SK-MEL-5 (cell line): ENCODE measurements at regions not wholly inside any gene's neighbourhood (a gene's known extent, or its start where the extent isn't known, plus 50 kb on each side); places are given as distances from the start of the nearest gene placed in this dataset.

ENCODE experiments used
- DNase-seq: peaks from one replicate; pipeline ENCODE4 v3.0.0-alpha.2; 2016; ENCODE audit warnings: low read depth, low spot score
- in situ Hi-C: cut with HindIII; loops from 2 replicates; pipeline ENCODE4 v1.10.0; 2016; ENCODE audit warnings: low sequenced_read_pairs, high pct_unique_total_duplicates, low pct_unique_long_range_greater_than_20kb

DNA sequence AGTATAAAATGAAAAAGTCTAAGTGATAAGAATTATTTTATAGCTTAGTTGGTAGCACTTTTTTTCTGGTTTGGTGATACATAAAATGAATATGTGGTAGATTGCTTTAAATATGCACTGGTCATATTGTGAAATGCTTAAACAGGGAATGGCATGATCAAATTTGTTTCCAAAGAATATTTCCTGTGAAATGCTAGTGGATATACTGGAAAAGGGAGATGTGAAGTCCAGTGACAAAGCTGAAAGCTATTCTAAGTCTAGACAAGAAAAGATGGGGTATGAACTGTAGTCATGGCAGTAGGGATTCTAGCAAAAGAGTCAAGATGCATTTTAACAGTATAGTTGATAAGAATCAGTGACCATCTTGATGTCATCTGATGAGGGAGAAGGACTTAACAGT lies 98.9 kb upstream of the MME start:
- in situ Hi-C loops, result no loop called here
- no peak for DNase-seq

DNA sequence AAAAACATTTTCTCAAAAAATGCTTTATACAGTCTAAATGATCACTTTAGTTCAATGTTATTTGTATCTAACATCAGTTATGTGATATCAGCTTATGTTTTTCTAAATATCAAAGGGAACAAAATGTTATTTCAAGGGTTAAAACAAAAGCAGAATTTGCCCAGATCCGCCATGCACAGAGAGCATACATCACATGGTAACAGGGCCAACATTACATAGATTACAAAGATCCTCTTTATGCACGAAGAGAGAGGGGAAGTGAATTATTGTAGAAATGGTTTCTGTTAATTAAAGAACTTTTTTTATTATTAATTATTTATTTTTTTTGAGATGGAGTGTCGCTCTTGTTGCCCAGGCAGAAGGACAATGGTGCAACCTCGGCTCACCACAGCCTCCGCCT lies 100.8 kb upstream of the MME start:
- peak; percentile 15 for DNase-seq
- in situ Hi-C loops, result no loop called here

DNA sequence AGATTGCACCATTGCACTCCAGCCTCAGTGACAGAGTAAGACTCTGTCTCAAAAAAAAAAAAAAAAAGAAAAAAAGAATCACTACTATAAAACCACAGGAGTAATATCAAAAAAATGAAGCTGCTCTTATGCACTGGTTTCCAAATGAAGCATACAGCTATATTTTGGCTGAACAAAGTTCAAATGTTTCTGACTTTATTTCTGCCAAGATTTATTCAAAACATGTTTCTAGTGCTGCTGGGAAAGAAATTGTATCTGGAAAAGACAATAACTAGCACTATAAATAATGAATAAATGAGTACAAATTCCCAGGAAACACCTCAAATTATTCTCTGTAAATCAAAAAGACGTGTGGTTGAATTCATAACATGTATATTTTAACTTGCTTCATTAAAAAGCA lies 102.5 kb upstream of the MME start:
- in situ Hi-C loops, result no loop called here
- no peak for DNase-seq

DNA sequence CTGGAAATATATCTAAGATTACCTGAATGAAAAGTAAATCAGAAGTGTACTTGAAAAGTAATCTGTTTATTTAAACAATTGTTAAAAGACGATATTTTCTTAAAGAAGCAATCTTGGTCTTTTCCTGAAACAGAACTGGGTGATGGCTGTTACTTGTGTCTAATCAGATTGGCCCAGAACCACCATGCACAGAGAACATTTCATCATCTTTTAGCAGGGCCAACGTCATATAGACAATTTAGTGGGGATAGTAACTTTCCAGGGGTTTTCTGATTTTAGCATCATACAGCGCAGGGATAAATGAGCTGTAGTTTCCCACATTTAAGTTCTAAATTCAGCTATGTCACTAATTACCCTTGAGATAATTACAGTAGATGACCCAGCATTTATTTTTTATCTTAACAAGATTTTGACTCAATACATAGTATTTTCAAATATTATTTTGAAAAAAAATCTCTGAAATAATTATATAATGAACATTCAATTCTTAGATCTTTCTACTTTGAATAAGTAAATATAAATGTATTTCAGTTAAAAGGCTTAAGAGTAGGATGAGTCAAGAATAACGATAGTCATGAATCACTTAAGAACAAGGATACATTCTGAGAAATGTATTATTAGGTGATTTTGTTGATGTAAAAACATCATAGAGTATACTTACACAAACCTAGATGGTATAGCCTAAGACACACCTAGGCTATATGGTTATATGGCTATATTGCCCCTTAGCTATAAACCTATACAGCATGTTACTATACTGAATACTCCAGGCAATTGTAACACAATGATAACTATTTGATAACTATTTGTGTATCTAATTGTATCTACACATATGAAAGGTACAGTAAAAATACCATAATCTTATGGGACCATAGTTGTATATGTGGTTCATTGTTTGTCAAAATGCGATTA lies 103.8 kb upstream of the MME start:
- DNase-seq, result no peak
- in situ Hi-C loops, result no loop called here

DNA sequence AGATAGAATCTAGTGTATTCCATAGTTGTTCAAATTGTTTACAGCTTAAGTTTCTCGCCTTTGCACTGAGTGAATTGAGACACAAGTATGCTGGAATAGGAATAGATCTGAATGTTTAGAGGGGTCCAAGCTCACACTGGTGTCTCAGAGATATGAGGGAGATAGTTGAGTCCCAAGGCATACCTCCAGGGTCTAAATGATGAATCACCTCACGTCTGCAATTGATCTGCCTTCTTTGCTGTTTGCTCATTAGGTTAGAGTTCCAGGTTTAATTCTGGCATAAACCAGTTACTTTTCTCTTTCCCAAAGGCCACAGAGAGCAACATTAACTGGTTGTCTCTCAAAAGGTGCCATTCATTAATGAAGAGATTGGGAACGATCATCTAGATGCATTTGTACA lies 106.3 kb upstream of the MME start:
- no peak for DNase-seq
- in situ Hi-C loops, result no loop called here

DNA sequence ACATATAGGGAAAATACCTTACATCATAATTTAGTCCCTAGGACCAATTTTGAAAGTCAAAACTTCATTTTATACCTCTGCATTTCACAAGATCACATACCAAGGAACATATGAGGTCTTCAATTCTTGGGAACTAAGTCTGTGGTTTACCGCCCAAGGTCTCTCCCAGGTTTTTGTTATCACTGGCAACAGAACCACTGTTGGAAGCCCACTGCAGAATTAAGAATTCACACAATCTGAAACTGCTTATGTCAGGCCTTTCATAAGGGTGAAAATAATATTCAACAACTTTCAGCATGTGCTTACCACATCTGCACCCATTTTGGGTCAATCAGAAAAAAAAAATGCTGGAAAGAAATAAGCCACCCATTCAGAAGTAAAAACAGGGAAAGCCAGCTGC lies 107.2 kb upstream of the MME start:
- in situ Hi-C loops, result no loop called here
- no peak for DNase-seq

DNA sequence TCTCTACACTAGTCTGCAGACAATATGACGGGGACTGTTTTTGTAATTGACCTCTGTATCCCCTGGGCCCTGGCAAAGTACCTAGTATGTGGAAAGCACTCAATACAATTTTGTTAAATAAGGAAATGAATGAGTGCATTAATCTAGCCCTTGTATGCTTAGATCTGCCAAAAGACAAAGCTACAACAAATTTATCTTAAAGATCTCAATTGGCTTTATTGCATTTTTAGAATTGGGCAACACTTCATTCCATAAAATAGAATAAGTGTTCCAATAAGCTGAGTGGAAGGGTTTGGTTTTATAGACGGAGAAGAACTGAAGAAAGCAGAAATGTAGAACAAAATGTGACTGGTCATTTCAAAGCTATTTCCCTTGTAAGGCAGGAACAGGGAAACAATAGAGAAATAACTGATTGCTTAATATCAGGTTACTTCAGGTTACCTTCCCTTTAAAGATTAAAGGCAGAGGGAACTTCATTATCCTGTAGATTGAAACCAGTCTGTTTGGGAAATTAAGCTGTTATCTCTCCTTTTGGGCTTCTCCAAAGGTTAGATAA lies 108.3 kb upstream of the MME start:
- DNase-seq, result no peak
- in situ Hi-C loops, result no loop called here

DNA sequence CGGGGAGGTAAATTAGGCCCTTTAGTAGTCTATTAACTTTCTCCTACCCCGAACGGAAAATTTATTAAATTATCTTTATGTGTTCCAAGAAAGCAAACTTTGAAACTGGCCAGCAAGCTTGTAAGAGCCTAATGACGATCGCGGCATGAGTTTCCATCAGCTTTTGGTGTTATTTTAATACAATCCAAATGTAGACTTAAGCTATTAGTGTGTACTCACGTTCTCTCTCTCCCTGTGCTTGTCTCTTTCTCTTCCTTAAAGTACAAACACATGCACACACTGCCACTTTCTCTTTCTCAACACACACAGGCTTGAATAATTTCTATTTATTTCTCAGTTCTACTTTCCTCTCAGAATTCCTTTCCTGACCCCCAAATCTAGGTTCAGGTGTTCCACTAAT lies 108.8 kb upstream of the MME start:
- no peak for DNase-seq
- in situ Hi-C loops, result no loop called here

DNA sequence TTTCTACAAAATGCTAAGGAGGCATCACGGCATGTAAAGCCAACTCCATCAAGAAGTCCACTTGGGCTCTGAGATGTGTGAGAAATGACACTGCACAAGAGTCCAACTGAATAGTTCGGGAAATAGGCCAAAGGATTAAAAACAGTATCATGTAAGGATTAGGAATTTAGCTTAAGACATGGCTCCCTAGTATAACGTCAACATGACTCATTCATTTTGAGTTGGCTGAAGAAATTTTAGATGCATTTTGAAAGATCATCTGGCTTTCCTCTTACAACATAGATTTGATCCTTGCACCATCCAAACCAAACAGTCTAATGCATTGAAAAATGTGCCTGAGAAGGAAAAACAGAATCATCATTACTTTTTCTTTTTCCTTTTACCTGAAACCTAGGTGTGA lies 109.3 kb upstream of the MME start:
- in situ Hi-C loops, result no loop called here
- no peak for DNase-seq

DNA sequence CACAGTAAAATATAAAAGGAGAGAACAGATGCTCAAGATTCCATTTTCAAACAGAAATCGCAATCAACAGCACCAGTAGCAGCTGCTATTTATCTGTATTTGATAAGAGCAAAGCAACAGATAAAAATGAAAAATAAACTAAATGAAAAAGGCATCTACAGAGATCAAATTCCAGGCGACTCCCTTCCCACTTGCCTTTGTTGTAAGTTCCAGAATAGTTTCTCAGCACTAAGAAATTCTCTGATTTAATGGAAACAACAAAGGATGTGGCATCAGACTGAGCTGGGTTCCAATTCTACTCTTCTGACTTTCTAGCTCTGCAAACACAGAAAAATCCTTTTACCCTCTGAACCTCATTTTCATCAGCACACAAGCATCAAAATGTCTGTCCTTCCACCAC lies 110.8 kb upstream of the MME start:
- in situ Hi-C loops, result no loop called here
- no peak for DNase-seq

DNA sequence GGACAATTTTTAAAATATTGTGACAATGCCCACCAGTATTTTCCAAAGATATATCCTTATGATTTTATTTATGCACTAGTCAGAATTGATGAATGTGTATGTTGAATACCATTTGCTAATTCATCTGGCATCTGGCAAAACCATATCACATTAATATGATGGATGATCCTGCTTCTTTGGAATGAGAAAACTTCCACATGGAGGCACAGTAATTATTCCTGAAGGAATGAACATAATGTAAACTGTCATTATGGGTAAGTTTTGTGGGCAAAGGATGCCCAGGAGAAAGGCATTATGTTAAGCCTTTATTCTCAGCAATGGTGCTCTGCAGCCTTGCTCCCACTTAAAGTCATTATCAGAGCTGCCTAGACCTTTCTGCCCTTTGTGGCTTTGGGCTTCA lies 113.0 kb upstream of the MME start:
- DNase-seq, result no peak
- in situ Hi-C loops, result no loop called here

DNA sequence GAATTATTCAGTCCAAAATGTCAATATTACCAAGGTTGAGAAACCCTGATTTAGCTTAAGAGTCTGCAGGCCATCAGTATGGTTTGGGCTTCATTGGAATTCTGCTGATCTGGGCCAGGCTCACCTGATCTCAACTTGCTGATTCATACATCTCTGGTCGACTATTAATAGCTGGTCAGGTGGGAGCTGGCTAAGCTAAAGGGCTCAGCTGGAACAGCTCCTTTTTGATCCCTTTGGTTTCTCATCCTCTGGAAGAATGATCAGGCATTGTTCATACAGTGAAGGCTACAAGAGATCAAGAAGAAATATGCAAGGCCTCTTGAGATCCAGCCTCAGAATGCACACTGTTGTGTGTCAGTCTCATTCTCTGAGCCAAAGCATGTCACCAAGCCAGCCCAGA lies 123.3 kb upstream of the MME start:
- DNase-seq, result peak; percentile 4
- in situ Hi-C loops, result no loop called here

DNA sequence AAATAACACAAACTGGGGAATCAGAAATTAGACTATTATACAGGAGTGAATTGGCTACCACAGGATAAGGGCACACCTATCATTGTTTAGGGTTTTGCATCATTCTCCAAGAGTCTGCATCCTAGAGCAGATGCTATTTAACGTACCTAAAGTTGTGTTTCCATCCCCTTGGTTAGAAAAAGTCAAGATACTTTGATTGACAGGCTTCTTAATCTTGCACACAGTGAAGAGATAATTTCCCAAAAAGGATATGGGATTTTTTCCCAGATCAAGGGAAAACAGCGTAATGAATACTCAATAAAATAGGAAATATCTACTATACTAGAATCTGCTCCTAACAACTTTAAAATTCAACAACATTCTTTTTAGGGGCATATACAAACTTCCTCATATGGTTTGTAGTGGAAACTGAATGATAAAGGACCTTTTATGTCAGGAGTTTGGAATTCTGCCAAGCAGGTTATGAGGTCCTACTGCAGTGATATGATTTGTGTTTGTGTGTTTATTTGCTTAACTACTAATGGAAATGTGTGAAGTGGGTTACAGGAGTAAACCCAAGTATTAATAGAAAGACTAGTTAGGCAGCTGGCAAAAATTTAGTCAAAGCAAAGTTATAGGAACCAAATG lies 124.1 kb upstream of the MME start:
- DNase-seq, result no peak
- in situ Hi-C loops, result no loop called here

DNA sequence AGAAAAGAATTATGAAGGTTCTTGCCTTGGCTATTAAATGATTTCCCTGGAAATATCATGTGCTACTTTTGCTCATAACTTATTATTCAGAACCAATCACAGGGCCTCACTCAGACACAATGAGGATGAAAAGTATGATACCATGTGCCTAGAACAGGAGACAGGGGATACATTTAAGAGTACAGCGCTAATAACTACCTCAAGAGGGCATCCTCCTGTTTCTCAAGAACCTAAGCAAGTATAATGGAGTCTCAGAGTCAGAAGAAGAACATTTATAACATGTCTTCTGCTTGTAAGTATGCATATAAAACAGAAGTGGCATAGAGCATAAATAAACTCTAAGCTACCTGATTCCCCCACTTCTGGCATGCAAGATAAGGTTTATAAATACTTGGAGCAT lies 125.4 kb upstream of the MME start:
- in situ Hi-C loops, result no loop called here
- DNase-seq, result peak; percentile 61

DNA sequence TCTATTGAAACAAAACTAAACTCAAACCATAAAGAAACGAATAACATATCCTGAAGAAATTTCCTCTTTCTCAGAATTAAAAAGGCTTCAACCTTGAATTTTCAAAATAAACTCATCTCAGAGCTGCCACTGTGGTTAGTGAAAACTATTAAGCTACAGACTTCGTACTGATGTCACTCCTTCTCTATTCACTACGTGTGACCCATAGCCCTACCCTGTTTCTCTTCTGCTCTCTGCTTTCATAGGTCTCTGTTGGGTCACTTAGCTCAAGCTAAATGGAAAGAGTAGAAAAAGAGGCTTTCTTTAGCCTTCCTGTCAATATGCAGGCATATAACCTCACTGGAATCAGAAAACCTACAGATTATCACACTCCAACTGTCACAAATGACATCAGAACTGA lies 126.6 kb upstream of the MME start:
- in situ Hi-C loops, result no loop called here

DNA sequence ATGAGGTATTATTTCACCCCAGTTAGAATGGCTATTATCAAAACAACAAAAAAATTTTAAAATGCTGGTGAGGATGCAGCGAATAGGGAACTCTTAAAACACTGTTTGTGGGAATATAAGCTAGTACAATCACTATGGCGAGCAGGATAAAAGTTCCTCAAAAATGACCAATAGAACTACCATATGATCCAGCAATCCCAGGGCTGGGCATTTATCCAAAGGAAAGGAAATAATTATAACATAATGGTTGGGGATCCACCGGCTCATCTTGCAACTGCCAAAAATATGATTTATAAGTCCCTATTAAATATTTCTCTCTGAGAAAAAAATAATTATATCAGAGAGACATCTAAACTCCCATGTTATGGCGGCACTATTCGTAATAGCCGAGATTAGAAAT lies 127.6 kb upstream of the MME start:
- in situ Hi-C loops, result no loop called here

More for the DNA sequence above, 126.6 kb upstream of the MME start:
- no peak for DNase-seq

DNA sequence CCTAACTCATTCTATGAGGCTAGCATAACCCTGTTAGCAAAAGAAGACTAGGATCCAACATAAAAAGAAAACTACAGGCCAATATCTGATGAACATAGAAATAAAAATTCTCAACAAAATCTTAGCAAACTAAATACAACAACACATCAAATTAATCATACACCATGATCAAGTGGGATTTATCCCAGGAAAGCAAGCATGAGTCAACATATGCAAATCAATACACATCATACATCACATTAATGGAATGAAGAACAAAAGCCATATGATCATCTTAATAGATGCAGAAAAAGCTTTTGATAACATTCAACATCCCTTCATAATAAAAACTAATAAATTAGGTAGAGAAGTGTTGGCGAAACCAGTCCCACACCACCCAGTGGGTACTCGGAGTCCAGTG lies 136.1 kb upstream of the MME start:
- in situ Hi-C loops, result no loop called here
- no peak for DNase-seq

More for the DNA sequence above, 127.6 kb upstream of the MME start:
- DNase-seq, result no peak

DNA sequence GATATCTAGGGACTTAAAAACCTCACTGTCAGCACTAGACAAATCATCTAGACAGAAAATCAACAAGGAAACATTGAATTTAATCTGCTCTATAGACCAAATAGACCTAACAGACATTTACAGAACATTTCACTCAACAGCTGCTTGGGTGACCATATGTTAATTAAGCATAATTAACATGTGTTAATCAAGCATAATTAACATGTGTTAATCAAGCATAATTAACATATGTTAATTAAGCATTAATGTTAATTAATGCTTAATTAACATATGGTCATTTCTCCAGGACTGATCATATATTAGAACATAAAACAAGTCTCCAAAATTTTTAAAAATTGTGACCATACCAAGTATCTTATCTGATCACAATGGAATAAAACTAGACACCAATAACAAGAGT lies 137.3 kb upstream of the MME start:
- in situ Hi-C loops, result no loop called here
- no peak for DNase-seq

DNA sequence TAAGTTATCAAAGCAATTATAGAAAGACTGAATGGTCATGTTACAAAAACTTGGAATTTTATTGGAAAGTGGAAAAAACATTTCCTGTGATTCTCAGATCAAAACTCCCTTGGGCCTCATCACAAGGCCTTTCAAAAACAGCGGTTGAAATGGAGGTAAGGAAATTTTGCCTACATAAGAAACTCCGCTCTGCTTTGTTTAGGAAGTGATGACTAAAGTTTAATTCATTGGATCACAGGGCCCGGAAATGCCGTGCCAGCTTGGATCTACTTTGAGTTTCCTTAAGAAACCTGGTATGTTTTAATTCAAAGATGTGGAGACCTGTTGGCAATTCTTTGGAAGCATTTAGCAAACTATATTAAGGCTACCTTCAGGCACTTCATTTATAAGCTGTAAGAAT lies 143.9 kb upstream of the MME start:
- in situ Hi-C loops, result no loop called here
- no peak for DNase-seq
